GM12878 (cell line): ENCODE measurements at regions not wholly inside any gene's neighbourhood (a gene's known extent, or its start where the extent isn't known, plus 50 kb on each side); places are given as distances from the start of the nearest gene placed in this dataset.

ENCODE experiments used
- ATAC-seq: fragments of 200-7000 bp; cut with Tn5 transposase; 3 replicates; pipeline ENCODE4 v1.9.1; 2020; ENCODE audit warnings: mild to moderate bottlenecking, moderate library complexity
- BruUV-seq: library from RNA; stranded (reverse); fragments of 400-500 nt; replicated peaks from 2 replicates; lab custom pipeline; 2021; lab: Mats Ljungman, UMichigan
- CTCF ChIA-PET: fragments of 300-600 bp; sonication (Branson Sonifier 250); formaldehyde crosslinking; extraction: SDS; loops from one replicate; lab custom pipeline; 2021; ENCODE audit warnings: inconsistent platforms; lab: Yijun Ruan, JAX
- POLR2A ChIA-PET: fragments of 350-600 bp; formaldehyde crosslinking; extraction: SDS; loops from one replicate; lab custom pipeline; 2021; ENCODE audit warnings: inconsistent platforms; lab: Charles Lee
- RAD21 ChIA-PET: fragments of 300-600 bp; sonication (Branson Sonifier 250); formaldehyde crosslinking; loops from one replicate; lab custom pipeline; 2023; ENCODE audit warnings: antibody characterized with exemption; ENCODE audit not compliant: unreplicated experiment; lab: Charles Lee
- SMC1A ChIA-PET: fragments of 300-600 bp; sonication (Branson Sonifier 250); formaldehyde crosslinking; loops from one replicate; lab custom pipeline; 2023; ENCODE audit not compliant: unreplicated experiment, uncharacterized antibody; lab: Charles Lee
- DNase-seq: peaks from one replicate; pipeline ENCODE4 v3.0.0-alpha.2; 2011; ENCODE audit warnings: low read depth, low spot score
- FAIRE-seq: peaks from 3 replicates; lab custom pipeline; 2011; peaks lifted over from hg19 to GRCh38; lab: Jason Lieb, UNC
- H2AFZ ChIP-seq: 2 replicates; pipeline ENCODE4 v1.6.0; 2011; ENCODE audit warnings: low read depth, low read length, control low read depth; ENCODE audit not compliant: control insufficient read depth
- H3K27ac ChIP-seq: 2 replicates; pipeline ENCODE4 v1.5.1; 2011; ENCODE audit warnings: control low read depth; ENCODE audit not compliant: control insufficient read depth, insufficient read depth
- H3K27me3 ChIP-seq, 2 experiments: replicated peaks in 1 of 2; 2 replicates each; pipeline versions ENCODE4 v1.6.0 to v1.6.1; 2011; ENCODE audit warnings: low read length in 1 of 2; ENCODE audit not compliant: control insufficient read depth in 2 of 2, insufficient read depth in 2 of 2
- H3K36me3 ChIP-seq, 2 experiments: 2 replicates each; pipeline ENCODE4 v1.5.1; 2011; ENCODE audit warnings: low read length in 1 of 2; ENCODE audit not compliant: control insufficient read depth in 2 of 2, insufficient read depth in 2 of 2
- H3K4me1 ChIP-seq: 2 replicates; pipeline ENCODE4 v1.6.1; 2011; ENCODE audit warnings: mild to moderate bottlenecking, low read length, moderate library complexity, mixed read lengths; ENCODE audit not compliant: control insufficient read depth, insufficient read depth
- H3K4me2 ChIP-seq: 2 replicates; pipeline ENCODE4 v1.6.0; 2011; ENCODE audit warnings: control low read depth; ENCODE audit not compliant: control insufficient read depth, insufficient read depth
- H3K4me3 ChIP-seq: fragments of 200-600 bp; sonication (generic); 2 replicates; pipeline ENCODE4 v1.5.1; 2016
- H3K79me2 ChIP-seq: 2 replicates; pipeline ENCODE4 v1.6.0; 2011; ENCODE audit warnings: low read length; ENCODE audit not compliant: control insufficient read depth, insufficient read depth
- H3K9ac ChIP-seq: 2 replicates; pipeline ENCODE4 v1.8.0; 2011; ENCODE audit warnings: low read length, control low read depth, mixed read lengths; ENCODE audit not compliant: control insufficient read depth, insufficient read depth
- H3K9me3 ChIP-seq: replicated peaks from 3 replicates; pipeline ENCODE4 v1.5.1; 2011; ENCODE audit warnings: mild to moderate bottlenecking, low read length; ENCODE audit not compliant: control insufficient read depth, insufficient read depth
- H4K20me1 ChIP-seq: 2 replicates; pipeline ENCODE4 v1.6.0; 2011; ENCODE audit not compliant: control insufficient read depth, insufficient read depth
- CHD4 ChIP-seq: fragments of 200-600 bp; sonication (generic); IDR thresholded peaks from 2 replicates; pipeline ENCODE4 v1.6.1; 2016; ENCODE audit warnings: mild to moderate bottlenecking
- HDAC6 ChIP-seq: fragments of 200-600 bp; sonication (generic); IDR thresholded peaks from one replicate; pipeline ENCODE4 v1.8.0; 2017; ENCODE audit warnings: antibody characterized with exemption; ENCODE audit not compliant: unreplicated experiment
- JUND ChIP-seq: IDR thresholded peaks from 2 replicates; pipeline ENCODE4 v1.6.1; 2012; ENCODE audit warnings: low read depth, mild to moderate bottlenecking, low read length, improper control_type of control experiment, moderate library complexity
- MYB ChIP-seq: fragments of 150-350 bp; IDR thresholded peaks from 2 replicates; pipeline ENCODE4 v1.6.1; 2014; ENCODE audit warnings: mild to moderate bottlenecking, low read depth, low read length, borderline replicate concordance
- POLR2AphosphoS5 ChIP-seq: IDR thresholded peaks from 2 replicates; pipeline ENCODE4 v1.6.1; 2011; ENCODE audit warnings: mild to moderate bottlenecking, low read length, inconsistent platforms
- RELA ChIP-seq: fragments of 450-650 bp; IDR thresholded peaks from 2 replicates; pipeline ENCODE4 v1.8.0; 2014; ENCODE audit warnings: borderline replicate concordance; ENCODE audit not compliant: partially characterized antibody
- SMC3 ChIP-seq: IDR thresholded peaks from 2 replicates; pipeline ENCODE4 v1.6.1; 2011; ENCODE audit warnings: low read length, improper control_type of control experiment, borderline replicate concordance
- TAF1 ChIP-seq: IDR thresholded peaks from 2 replicates; pipeline ENCODE4 v1.6.1; 2011; ENCODE audit warnings: mild to moderate bottlenecking, low read depth, low read length, borderline replicate concordance
- ZNF384 ChIP-seq: IDR thresholded peaks from 2 replicates; pipeline ENCODE4 v1.6.1; 2012; ENCODE audit warnings: low read depth, mild to moderate bottlenecking, low read length, improper control_type of control experiment, borderline replicate concordance
- ZNF622 ChIP-seq: fragments of 450-650 bp; IDR thresholded peaks from 2 replicates; pipeline ENCODE4 v1.6.1; 2017; ENCODE audit warnings: mild to moderate bottlenecking, inconsistent platforms
- ZZZ3 ChIP-seq: IDR thresholded peaks from 2 replicates; pipeline ENCODE4 v1.6.1; 2011; ENCODE audit warnings: low read depth; ENCODE audit not compliant: control insufficient read depth, insufficient read length
- WGBS: methylation state at CpG from one replicate; pipeline ENCODE4 v1.1.6; 2016; ENCODE audit warnings: low lambda C conversion rate; ENCODE audit not compliant: insufficient replicate concordance, insufficient coverage; ENCODE audit errors: missing lambda C conversion rate; 5-methylcytosine and 5-hydroxymethylcytosine counted together
- in situ Hi-C: fragments of 300-500 bp; cut with MboI; formaldehyde crosslinking; loops from 9 replicates; pipeline ENCODE4 v1.14.3; 2018; ENCODE audit warnings: mixed read lengths
- intact Hi-C: fragments of 100-400 bp; cut with micrococcal nuclease; formaldehyde crosslinking; loops from one replicate; pipeline ENCODE4 v1.14.2; 2022; ENCODE audit not compliant: unreplicated experiment
- TF ChIP-seq, protein P1 (sequence below): fragments of 450-650 bp; IDR thresholded peaks from 2 replicates; pipeline ENCODE4 v1.6.1; 2017; ENCODE audit warnings: mild to moderate bottlenecking
- TF ChIP-seq, protein P2 (sequence below): IDR thresholded peaks from 2 replicates; pipeline ENCODE4 v1.6.1; 2012; ENCODE audit warnings: low read depth, low read length, improper control_type of control experiment
- TF ChIP-seq, protein P3 (sequence below), 3 experiments: IDR thresholded peaks in 2 of 3; conservative IDR thresholded peaks in 1 of 3; 2 replicates each; pipeline ENCODE4 v1.5.1; 2011; ENCODE audit warnings: low read depth in 3 of 3, low read length in 3 of 3, mild to moderate bottlenecking in 3 of 3, control low read depth in 2 of 3, moderate library complexity in 2 of 3, inconsistent platforms in 1 of 3, mixed read lengths in 1 of 3; ENCODE audit not compliant: control insufficient read depth in 2 of 3, insufficient read depth in 1 of 3; ENCODE audit errors: extremely low read depth in 1 of 3

DNA sequence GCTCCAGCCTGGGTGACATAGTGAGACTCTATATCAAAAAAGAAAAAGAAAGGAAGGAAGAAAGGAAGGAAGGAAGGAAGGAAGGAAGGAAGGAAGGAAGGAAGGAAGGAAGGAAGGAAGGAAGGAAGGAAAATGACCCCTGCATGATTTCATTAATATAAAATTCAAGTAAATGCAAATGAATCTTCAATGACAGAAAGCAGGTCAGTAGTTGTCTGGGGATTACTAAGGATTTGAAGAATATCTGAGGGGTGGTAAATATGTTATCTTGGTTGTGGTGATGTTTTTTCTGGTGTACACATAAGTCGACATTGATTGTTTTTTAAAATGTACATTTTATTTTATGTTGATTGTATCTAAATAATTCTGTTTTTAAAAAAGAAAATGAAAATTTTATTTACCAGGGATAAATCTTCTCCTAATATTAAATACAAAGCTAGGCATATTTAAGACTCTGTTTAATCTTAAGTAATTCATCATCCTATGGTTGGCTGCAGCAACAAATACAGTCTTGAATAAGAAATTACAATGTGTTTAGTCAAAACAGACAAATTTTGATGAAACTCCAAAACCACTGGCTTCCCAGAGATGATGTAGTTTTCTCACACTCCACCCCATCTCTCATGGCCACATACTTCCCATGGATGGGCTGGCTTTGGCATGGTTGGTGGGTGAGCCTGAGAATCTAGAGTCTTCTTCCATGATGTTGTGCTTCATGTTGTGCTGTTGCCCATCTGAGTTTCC lies 314.7 kb upstream of the REG3G start:
- 0% methylated on average over 1 of the region's 1 CpG for whole genome bisulfite sequencing
- intact Hi-C loops = no loop called here
- no peak for FAIRE-seq

More for the DNA sequence above, 314.7 kb upstream of the REG3G start:
- Histone ChIP-seq H3K9me3 (no peaks in the 10 kb centered on the region), H3K9ac (no peak overlapping the region), H3K4me3 (no peak overlapping the region), H3K4me2 (no peak overlapping the region), H3K36me3 (no peaks in the 10 kb centered on the region), H3K4me1 (no peaks in the 10 kb centered on the region), H3K79me2 (no peaks in the 10 kb centered on the region), H3K27me3 (no peaks in the 10 kb centered on the region), H3K27ac (no peak overlapping the region), H4K20me1 (no peaks in the 10 kb centered on the region), H2AFZ (no peak overlapping the region)
- TF ChIP-seq ZNF622 = no peak
- TF ChIP-seq, protein P1, sequence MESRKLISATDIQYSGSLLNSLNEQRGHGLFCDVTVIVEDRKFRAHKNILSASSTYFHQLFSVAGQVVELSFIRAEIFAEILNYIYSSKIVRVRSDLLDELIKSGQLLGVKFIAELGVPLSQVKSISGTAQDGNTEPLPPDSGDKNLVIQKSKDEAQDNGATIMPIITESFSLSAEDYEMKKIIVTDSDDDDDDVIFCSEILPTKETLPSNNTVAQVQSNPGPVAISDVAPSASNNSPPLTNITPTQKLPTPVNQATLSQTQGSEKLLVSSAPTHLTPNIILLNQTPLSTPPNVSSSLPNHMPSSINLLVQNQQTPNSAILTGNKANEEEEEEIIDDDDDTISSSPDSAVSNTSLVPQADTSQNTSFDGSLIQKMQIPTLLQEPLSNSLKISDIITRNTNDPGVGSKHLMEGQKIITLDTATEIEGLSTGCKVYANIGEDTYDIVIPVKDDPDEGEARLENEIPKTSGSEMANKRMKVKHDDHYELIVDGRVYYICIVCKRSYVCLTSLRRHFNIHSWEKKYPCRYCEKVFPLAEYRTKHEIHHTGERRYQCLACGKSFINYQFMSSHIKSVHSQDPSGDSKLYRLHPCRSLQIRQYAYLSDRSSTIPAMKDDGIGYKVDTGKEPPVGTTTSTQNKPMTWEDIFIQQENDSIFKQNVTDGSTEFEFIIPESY = no peak
- TF ChIP-seq CHD4 = no peak
- TF ChIP-seq, protein P2, sequence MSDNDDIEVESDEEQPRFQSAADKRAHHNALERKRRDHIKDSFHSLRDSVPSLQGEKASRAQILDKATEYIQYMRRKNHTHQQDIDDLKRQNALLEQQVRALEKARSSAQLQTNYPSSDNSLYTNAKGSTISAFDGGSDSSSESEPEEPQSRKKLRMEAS = no peak
- no peak for TF ChIP-seq ZZZ3
- TF ChIP-seq RELA = no peak
- TF ChIP-seq HDAC6 = no peak
- TF ChIP-seq, protein P3, sequence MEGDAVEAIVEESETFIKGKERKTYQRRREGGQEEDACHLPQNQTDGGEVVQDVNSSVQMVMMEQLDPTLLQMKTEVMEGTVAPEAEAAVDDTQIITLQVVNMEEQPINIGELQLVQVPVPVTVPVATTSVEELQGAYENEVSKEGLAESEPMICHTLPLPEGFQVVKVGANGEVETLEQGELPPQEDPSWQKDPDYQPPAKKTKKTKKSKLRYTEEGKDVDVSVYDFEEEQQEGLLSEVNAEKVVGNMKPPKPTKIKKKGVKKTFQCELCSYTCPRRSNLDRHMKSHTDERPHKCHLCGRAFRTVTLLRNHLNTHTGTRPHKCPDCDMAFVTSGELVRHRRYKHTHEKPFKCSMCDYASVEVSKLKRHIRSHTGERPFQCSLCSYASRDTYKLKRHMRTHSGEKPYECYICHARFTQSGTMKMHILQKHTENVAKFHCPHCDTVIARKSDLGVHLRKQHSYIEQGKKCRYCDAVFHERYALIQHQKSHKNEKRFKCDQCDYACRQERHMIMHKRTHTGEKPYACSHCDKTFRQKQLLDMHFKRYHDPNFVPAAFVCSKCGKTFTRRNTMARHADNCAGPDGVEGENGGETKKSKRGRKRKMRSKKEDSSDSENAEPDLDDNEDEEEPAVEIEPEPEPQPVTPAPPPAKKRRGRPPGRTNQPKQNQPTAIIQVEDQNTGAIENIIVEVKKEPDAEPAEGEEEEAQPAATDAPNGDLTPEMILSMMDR (IDR thresholded peaks at IDR 0.05 in 2 of 3, conservative IDR thresholded peaks at IDR 0.05 in 1 of 3; ENCODE audit: control insufficient read depth in 2 of 3, extremely low read depth in 1 of 3, insufficient read depth in 1 of 3, low read depth in 3 of 3, low read length in 3 of 3) = no peak
- no peak for TF ChIP-seq JUND
- no peak for TF ChIP-seq MYB
- TF ChIP-seq ZNF384 = no peak
- TF ChIP-seq TAF1 = no peak
- TF ChIP-seq SMC3 = no peak
- no peak for TF ChIP-seq POLR2AphosphoS5
- POLR2A ChIA-PET = no interaction called here
- CTCF ChIA-PET = interaction anchor here (0.6 kb wide), 2 partner anchors 271 to 724 kb away, joined by 3 read pairs; no protein-coding TSS in a partner anchor
- ATAC-seq (no peak), DNase-seq (no peak)
- RAD21 ChIA-PET = no interaction called here
- no TSS peak for BruUV-seq
- in situ Hi-C loops = no loop called here
- SMC1A ChIA-PET = no interaction called here
